ENCODE measurements at regions not wholly inside any gene's neighbourhood (a gene's known extent, or its start where the extent isn't known, plus 50 kb on each side); places are given as distances from the start of the nearest gene placed in this dataset.

DNA sequence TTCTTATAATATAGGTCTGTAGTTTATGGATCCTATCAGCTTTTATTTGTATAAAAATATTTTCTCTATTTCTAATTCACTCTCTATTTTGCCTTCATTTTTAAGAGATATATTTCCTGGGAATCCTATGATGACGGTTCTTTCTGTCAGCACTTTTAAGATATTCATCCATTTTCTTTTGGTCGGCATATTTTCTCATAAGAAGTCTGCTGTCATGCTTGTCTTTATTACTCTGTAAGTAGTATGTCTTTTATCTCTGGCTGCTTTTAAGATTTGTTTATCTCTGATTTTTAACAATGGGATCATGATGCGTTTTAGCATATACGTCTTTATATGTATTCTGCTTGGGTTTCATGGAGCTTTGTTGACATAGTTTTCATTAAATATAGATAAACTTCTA lies 175.5 kb downstream of the SNX19 start:
- no peak overlapping the region for H3K27ac ChIP-seq (ENCODE audit: extremely low read depth, low read depth, low read length)
- 0 out of 2 replicates have a peak, but pooled peaks cover 3% of the 10 kb centered on the region for H3K4me1 ChIP-seq (ENCODE audit: control insufficient read depth, insufficient read depth, low read length)
- no peak overlapping the region for H3K4me3 ChIP-seq (ENCODE audit: low read depth, low read length)
- ChIA-PET CTCF (interaction anchor here (1.2 kb wide), 1 partner anchor 88 kb away, joined by 3 read pairs; no protein-coding TSS in a partner anchor), POLR2A (no interaction called here)
- no peaks in the 10 kb centered on the region for H3K36me3 ChIP-seq (ENCODE audit: control insufficient read depth in 2 of 2, insufficient read depth in 1 of 2, low read length in 2 of 2)
- TF ChIP-seq ZFHX2 (tag by site-specific recombination; conservative IDR thresholded peaks at IDR 0.05) (no peak), TRIM28 (IDR thresholded peaks at IDR 0.05; ENCODE audit: borderline replicate concordance, low read length) (peak; percentile 40; the same call in 1 of the 2 replicates), SETDB1 (IDR thresholded peaks at IDR 0.05; ENCODE audit: insufficient read length, low read length) (peak; percentile 92)
- no peaks in the 10 kb centered on the region for H3K9me3 ChIP-seq (ENCODE audit: control insufficient read depth, insufficient read depth, low read depth, low read length)

GRCh38 chr11:130744794-130745193 lies 171.5 kb downstream of the SNX19 start:
- ChIA-PET CTCF (interaction anchor here (1.2 to 3.0 kb wide), 2 partner anchors 117 to 310 kb away, joined by 6 to 9 read pairs; no protein-coding TSS in a partner anchor), POLR2A (no interaction called here)
- no peak for TF ChIP-seq YY2 (tag by site-specific recombination; IDR thresholded peaks at IDR 0.05)
- no peak for TF ChIP-seq ZSCAN30 (tag by site-specific recombination; IDR thresholded peaks at IDR 0.05)
- no peak for TF ChIP-seq HOXA7 (CRISPR knock-in tag; IDR thresholded peaks at IDR 0.05; ENCODE audit: borderline replicate concordance)
- TF ChIP-seq, protein P1, sequence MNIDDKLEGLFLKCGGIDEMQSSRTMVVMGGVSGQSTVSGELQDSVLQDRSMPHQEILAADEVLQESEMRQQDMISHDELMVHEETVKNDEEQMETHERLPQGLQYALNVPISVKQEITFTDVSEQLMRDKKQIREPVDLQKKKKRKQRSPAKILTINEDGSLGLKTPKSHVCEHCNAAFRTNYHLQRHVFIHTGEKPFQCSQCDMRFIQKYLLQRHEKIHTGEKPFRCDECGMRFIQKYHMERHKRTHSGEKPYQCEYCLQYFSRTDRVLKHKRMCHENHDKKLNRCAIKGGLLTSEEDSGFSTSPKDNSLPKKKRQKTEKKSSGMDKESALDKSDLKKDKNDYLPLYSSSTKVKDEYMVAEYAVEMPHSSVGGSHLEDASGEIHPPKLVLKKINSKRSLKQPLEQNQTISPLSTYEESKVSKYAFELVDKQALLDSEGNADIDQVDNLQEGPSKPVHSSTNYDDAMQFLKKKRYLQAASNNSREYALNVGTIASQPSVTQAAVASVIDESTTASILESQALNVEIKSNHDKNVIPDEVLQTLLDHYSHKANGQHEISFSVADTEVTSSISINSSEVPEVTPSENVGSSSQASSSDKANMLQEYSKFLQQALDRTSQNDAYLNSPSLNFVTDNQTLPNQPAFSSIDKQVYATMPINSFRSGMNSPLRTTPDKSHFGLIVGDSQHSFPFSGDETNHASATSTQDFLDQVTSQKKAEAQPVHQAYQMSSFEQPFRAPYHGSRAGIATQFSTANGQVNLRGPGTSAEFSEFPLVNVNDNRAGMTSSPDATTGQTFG (tag by site-specific recombination; IDR thresholded peaks at IDR 0.05; ENCODE audit: borderline replicate concordance): no peak
- no peak for TF ChIP-seq ZNF843 (tag by site-specific recombination; IDR thresholded peaks at IDR 0.05)
- TF ChIP-seq ZNF169 (tag by site-specific recombination; IDR thresholded peaks at IDR 0.05): no peak
- no peak for TF ChIP-seq SP7 (tag by site-specific recombination; IDR thresholded peaks at IDR 0.05)
- no peak for TF ChIP-seq ZBTB8A (tag by site-specific recombination; IDR thresholded peaks at IDR 0.05)
- no peak for TF ChIP-seq ZNF701 (tag by site-specific recombination; IDR thresholded peaks at IDR 0.05)
- no peak for TF ChIP-seq ZNF785 (tag by site-specific recombination; IDR thresholded peaks at IDR 0.05)
- TF ChIP-seq ZNF707 (tag by site-specific recombination; IDR thresholded peaks at IDR 0.05): no peak
- TF ChIP-seq ZNF132 (tag by site-specific recombination; IDR thresholded peaks at IDR 0.05; ENCODE audit: borderline replicate concordance): no peak
- TF ChIP-seq ZNF768 (tag by site-specific recombination; IDR thresholded peaks at IDR 0.05): no peak
- TF ChIP-seq SCRT1 (tag by site-specific recombination; IDR thresholded peaks at IDR 0.05; ENCODE audit: borderline replicate concordance): no peak
- TF ChIP-seq, protein P2, sequence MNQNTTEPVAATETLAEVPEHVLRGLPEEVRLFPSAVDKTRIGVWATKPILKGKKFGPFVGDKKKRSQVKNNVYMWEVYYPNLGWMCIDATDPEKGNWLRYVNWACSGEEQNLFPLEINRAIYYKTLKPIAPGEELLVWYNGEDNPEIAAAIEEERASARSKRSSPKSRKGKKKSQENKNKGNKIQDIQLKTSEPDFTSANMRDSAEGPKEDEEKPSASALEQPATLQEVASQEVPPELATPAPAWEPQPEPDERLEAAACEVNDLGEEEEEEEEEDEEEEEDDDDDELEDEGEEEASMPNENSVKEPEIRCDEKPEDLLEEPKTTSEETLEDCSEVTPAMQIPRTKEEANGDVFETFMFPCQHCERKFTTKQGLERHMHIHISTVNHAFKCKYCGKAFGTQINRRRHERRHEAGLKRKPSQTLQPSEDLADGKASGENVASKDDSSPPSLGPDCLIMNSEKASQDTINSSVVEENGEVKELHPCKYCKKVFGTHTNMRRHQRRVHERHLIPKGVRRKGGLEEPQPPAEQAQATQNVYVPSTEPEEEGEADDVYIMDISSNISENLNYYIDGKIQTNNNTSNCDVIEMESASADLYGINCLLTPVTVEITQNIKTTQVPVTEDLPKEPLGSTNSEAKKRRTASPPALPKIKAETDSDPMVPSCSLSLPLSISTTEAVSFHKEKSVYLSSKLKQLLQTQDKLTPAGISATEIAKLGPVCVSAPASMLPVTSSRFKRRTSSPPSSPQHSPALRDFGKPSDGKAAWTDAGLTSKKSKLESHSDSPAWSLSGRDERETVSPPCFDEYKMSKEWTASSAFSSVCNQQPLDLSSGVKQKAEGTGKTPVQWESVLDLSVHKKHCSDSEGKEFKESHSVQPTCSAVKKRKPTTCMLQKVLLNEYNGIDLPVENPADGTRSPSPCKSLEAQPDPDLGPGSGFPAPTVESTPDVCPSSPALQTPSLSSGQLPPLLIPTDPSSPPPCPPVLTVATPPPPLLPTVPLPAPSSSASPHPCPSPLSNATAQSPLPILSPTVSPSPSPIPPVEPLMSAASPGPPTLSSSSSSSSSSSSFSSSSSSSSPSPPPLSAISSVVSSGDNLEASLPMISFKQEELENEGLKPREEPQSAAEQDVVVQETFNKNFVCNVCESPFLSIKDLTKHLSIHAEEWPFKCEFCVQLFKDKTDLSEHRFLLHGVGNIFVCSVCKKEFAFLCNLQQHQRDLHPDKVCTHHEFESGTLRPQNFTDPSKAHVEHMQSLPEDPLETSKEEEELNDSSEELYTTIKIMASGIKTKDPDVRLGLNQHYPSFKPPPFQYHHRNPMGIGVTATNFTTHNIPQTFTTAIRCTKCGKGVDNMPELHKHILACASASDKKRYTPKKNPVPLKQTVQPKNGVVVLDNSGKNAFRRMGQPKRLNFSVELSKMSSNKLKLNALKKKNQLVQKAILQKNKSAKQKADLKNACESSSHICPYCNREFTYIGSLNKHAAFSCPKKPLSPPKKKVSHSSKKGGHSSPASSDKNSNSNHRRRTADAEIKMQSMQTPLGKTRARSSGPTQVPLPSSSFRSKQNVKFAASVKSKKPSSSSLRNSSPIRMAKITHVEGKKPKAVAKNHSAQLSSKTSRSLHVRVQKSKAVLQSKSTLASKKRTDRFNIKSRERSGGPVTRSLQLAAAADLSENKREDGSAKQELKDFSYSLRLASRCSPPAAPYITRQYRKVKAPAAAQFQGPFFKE (tag by site-specific recombination; IDR thresholded peaks at IDR 0.05; ENCODE audit: borderline replicate concordance): no peak
- no peak for TF ChIP-seq ZSCAN5A (tag by site-specific recombination; IDR thresholded peaks at IDR 0.05)
- TF ChIP-seq OSR2 (tag by site-specific recombination; IDR thresholded peaks at IDR 0.05): no peak
- no peak for TF ChIP-seq ZNF211 (tag by site-specific recombination; IDR thresholded peaks at IDR 0.05; ENCODE audit: low read depth)
- no peak for TF ChIP-seq TRIM28 (IDR thresholded peaks at IDR 0.05; ENCODE audit: borderline replicate concordance, low read length)
- Histone ChIP-seq H3K4me1 (ENCODE audit: control insufficient read depth, insufficient read depth, low read length) (no peaks in the 10 kb centered on the region), H3K27ac (ENCODE audit: extremely low read depth, low read depth, low read length) (no peak overlapping the region), H3K36me3 (ENCODE audit: control insufficient read depth in 2 of 2, insufficient read depth in 1 of 2, low read length in 2 of 2) (no peaks in the 10 kb centered on the region), H3K4me3 (ENCODE audit: low read depth, low read length) (no peak overlapping the region), H3K9me3 (ENCODE audit: control insufficient read depth, insufficient read depth, low read depth, low read length) (no peaks in the 10 kb centered on the region)
